H7 (cell line): ENCODE measurements at regions not wholly inside any gene's neighbourhood (a gene's known extent, or its start where the extent isn't known, plus 50 kb on each side); places are given as distances from the start of the nearest gene placed in this dataset.

Experiments used
- DNase-seq: peaks from one replicate; pipeline ENCODE4 v3.0.0; 2012
- H3K27me3 ChIP-seq: 2 replicates; pipeline ENCODE4 v1.6.0; 2011; ENCODE audit warnings: mild to moderate bottlenecking, low read length; ENCODE audit not compliant: control insufficient read depth, insufficient read depth
- H3K36me3 ChIP-seq: replicated peaks from 2 replicates; pipeline ENCODE4 v1.5.1; 2011; ENCODE audit warnings: low read length; ENCODE audit not compliant: control insufficient read depth, insufficient read depth
- H3K4me3 ChIP-seq: 2 replicates; pipeline ENCODE4 v1.5.1; 2011; ENCODE audit warnings: low read depth, mild to moderate bottlenecking, control low read depth, low read length, moderate library complexity; ENCODE audit not compliant: insufficient read depth

- DNase-seq, result no peak
- Histone ChIP-seq H3K27me3 (no peaks in the 10 kb centered on the region), H3K36me3 (no peaks in the 10 kb centered on the region), H3K4me3 (no peak overlapping the region)
Measured at GRCh38 chr4:81665649-81666048, 193.9 kb upstream of the RASGEF1B start.

DNA sequence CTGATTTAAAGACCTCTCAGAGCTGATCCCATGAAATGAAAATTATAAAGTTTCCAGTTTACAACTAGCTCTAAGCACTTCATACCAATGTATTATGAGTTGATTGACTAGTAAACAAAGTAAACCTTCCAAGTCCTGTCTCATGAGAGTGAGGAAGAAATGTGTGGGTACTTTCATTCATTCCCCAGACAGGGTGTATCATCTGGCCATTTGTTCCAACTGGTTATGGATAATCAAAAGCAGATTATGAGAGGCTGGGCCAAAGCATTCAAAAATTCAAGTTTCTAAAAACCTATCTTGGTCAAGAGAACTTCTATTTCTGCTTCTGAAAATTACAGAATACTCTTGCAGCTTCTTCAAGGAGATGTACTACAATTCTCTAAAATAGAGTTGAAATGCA lies 193.3 kb upstream of the RASGEF1B start:
- no peaks in the 10 kb centered on the region for H3K36me3 ChIP-seq
- H3K27me3 ChIP-seq, result no peaks in the 10 kb centered on the region

DNA sequence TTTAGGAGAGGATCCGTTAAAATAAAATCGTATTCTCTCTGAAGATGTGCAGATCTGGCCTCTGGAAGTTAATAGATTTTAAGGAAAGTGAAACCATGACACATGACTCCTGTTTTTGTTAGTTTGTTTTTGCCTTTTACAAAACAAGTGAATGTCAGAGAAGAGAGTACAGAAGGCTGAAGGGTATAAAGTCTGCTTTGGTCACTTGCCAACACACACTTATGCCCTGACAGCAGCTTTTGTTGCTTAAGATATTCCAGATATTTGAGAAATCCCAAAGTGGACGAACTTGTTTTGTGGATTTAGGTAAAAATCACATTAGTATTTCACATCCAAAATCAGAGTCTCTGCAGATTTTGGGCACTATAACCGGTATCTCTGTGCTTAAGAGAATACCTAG lies 192.4 kb upstream of the RASGEF1B start:
- Histone ChIP-seq H3K36me3 (no peaks in the 10 kb centered on the region), H3K4me3 (no peak overlapping the region), H3K27me3 (no peaks in the 10 kb centered on the region)
- DNase-seq, result no peak

More for the DNA sequence above, 193.3 kb upstream of the RASGEF1B start:
- DNase-seq, result no peak
- H3K4me3 ChIP-seq, result no peak overlapping the region

- H3K4me3 ChIP-seq, result no peak overlapping the region
- no peaks in the 10 kb centered on the region for H3K27me3 ChIP-seq
- no peaks in the 10 kb centered on the region for H3K36me3 ChIP-seq
- DNase-seq, result no peak
Measured at GRCh38 chr4:81663368-81663767, 191.7 kb upstream of the RASGEF1B start.

GRCh38 chr4:81659051-81659450 lies 187.3 kb upstream of the RASGEF1B start:
- DNase-seq, result no peak
- H3K36me3 ChIP-seq, result no peaks in the 10 kb centered on the region
- H3K27me3 ChIP-seq, result no peaks in the 10 kb centered on the region
- H3K4me3 ChIP-seq, result no peak overlapping the region

GRCh38 chr4:81652069-81652478 lies 180.4 kb upstream of the RASGEF1B start:
- no peak for DNase-seq
- Histone ChIP-seq H3K36me3 (no peaks in the 10 kb centered on the region), H3K4me3 (no peak overlapping the region), H3K27me3 (peaks cover 16% of the 10 kb centered on the region)

- DNase-seq, result no peak
- Histone ChIP-seq H3K27me3 (peaks cover 22% of the 10 kb centered on the region), H3K36me3 (no peaks in the 10 kb centered on the region), H3K4me3 (no peak overlapping the region)
Measured at GRCh38 chr4:81651243-81651899, 179.7 kb upstream of the RASGEF1B start.

GRCh38 chr4:81650606-81651242 lies 179.0 kb upstream of the RASGEF1B start:
- Histone ChIP-seq H3K36me3 (no peaks in the 10 kb centered on the region), H3K27me3 (peaks cover 23% of the 10 kb centered on the region), H3K4me3 (no peak overlapping the region)
- DNase-seq, result no peak

- no peaks in the 10 kb centered on the region for H3K36me3 ChIP-seq
- DNase-seq, result no peak
- no peak overlapping the region for H3K4me3 ChIP-seq
- H3K27me3 ChIP-seq, result peaks cover 25% of the 10 kb centered on the region
Measured at GRCh38 chr4:81648576-81649275, 177.0 kb upstream of the RASGEF1B start.

DNA sequence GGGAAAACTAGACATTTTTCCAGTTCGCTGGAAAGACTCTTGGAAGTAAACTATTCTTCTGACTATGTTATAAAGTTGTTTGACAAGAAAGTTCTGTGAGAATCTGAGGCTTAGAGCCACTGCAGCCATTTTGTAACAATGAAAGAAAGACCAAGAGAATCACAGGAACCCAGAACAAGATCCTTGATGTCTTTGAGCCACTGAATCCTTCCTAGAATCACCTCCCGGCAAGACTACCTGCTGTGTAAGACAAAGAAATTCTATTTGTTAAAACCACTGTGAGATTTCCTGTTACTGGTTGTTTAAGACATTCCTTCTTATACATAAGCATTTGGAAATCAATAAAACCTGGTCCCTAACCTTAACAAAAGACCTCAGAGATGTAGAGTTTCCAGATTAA lies 175.7 kb upstream of the RASGEF1B start:
- H3K36me3 ChIP-seq, result no peaks in the 10 kb centered on the region
- H3K4me3 ChIP-seq, result no peak overlapping the region
- H3K27me3 ChIP-seq, result peaks cover 25% of the 10 kb centered on the region
- peak; percentile 13 for DNase-seq

- no peaks in the 10 kb centered on the region for H3K36me3 ChIP-seq
- DNase-seq, result no peak
- peaks cover 8% of the 10 kb centered on the region for H3K27me3 ChIP-seq
- no peak overlapping the region for H3K4me3 ChIP-seq
Measured at GRCh38 chr4:81642543-81642942, 170.8 kb upstream of the RASGEF1B start.

GRCh38 chr4:81639248-81639647 lies 167.5 kb upstream of the RASGEF1B start:
- H3K4me3 ChIP-seq, result no peak overlapping the region
- peaks cover 2% of the 10 kb centered on the region; the same call in 1 of the 2 replicates for H3K27me3 ChIP-seq
- H3K36me3 ChIP-seq, result no peaks in the 10 kb centered on the region
- no peak for DNase-seq

- H3K4me3 ChIP-seq, result no peak overlapping the region
- H3K27me3 ChIP-seq, result no peaks in the 10 kb centered on the region
- DNase-seq, result no peak
- no peaks in the 10 kb centered on the region for H3K36me3 ChIP-seq
Measured at GRCh38 chr4:81638698-81639097, 167.0 kb upstream of the RASGEF1B start.

- H3K27me3 ChIP-seq, result no peaks in the 10 kb centered on the region
- no peak for DNase-seq
Measured at GRCh38 chr4:81635739-81636138, 164.0 kb upstream of the RASGEF1B start.

More at GRCh38 chr4:81635739-81636138, 164.0 kb upstream of the RASGEF1B start:
- Histone ChIP-seq H3K4me3 (no peak overlapping the region), H3K36me3 (no peaks in the 10 kb centered on the region)
